ENCODE measurements at regions not wholly inside any gene's neighbourhood (a gene's known extent, or its start where the extent isn't known, plus 50 kb on each side); places are given as distances from the start of the nearest gene placed in this dataset.

- Histone ChIP-seq H3K9me3 (no peaks in the 10 kb centered on the region), H3K4me3 (no peak overlapping the region), H3K36me3 (no peaks in the 10 kb centered on the region), H3K27me3 (no peaks in the 10 kb centered on the region), H3K4me1 (no peaks in the 10 kb centered on the region), H3K27ac (no peak overlapping the region)
- DNase-seq (no peak), ATAC-seq (no peak)
- intact Hi-C loops (cut with DNase I), result no loop called here
- TF ChIP-seq, protein P1, sequence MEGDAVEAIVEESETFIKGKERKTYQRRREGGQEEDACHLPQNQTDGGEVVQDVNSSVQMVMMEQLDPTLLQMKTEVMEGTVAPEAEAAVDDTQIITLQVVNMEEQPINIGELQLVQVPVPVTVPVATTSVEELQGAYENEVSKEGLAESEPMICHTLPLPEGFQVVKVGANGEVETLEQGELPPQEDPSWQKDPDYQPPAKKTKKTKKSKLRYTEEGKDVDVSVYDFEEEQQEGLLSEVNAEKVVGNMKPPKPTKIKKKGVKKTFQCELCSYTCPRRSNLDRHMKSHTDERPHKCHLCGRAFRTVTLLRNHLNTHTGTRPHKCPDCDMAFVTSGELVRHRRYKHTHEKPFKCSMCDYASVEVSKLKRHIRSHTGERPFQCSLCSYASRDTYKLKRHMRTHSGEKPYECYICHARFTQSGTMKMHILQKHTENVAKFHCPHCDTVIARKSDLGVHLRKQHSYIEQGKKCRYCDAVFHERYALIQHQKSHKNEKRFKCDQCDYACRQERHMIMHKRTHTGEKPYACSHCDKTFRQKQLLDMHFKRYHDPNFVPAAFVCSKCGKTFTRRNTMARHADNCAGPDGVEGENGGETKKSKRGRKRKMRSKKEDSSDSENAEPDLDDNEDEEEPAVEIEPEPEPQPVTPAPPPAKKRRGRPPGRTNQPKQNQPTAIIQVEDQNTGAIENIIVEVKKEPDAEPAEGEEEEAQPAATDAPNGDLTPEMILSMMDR (IDR thresholded peaks at IDR 0.05), result no peak
These were observed 155.4 kb upstream of the VWC2 start for GRCh38 chr7:49618028-49618427.

DNA sequence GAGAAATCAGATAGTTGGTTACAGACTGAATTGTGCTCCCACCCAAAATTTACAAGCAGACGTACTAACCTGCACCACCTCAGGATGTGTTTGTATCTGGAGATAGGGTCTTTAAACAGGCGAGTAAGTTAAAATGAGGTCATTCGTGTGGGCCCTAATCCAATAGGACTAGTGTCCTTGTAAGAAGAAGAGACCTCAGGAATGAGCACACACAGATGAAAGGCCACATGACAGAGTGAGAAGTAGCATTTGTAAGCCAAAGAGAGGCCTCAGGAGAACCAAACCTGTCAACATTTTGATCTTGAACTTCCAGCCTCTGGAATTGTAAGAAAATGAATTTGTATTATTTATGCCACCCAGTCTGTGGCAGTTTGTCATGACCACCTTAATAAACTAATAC is 149.5 kb upstream of the VWC2 start:
- TF ChIP-seq, protein P1 (IDR thresholded peaks at IDR 0.05), result no peak
- H3K27ac ChIP-seq, result no peak overlapping the region
- H3K4me3 ChIP-seq, result no peak overlapping the region
- no peaks in the 10 kb centered on the region for H3K36me3 ChIP-seq
- no peaks in the 10 kb centered on the region for H3K27me3 ChIP-seq
- ATAC-seq, result no peak
- no peak for DNase-seq
- intact Hi-C loops (cut with DNase I), result no loop called here
- H3K4me1 ChIP-seq, result no peaks in the 10 kb centered on the region
- no peaks in the 10 kb centered on the region for H3K9me3 ChIP-seq

DNA sequence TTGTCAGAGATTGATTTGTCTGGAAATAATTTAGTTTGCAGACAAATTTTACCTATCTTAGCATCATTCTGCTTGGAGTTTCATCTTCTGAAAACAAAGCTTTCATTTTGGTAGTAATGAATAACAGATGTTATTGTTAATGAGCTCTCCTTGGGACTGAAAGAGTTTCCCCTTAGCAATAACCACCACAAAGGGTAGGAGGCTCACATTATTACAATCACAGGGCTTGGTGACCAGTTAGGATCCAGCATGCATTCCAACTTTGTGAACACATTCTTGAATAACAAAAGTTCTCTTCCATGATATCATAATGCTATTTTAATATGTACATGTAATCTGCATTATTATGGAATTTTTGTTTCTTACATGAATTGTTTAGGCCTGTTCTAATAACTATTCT is 148.8 kb upstream of the VWC2 start:
- intact Hi-C loops (cut with DNase I), result no loop called here
- TF ChIP-seq, protein P1 (IDR thresholded peaks at IDR 0.05), result no peak

DNA sequence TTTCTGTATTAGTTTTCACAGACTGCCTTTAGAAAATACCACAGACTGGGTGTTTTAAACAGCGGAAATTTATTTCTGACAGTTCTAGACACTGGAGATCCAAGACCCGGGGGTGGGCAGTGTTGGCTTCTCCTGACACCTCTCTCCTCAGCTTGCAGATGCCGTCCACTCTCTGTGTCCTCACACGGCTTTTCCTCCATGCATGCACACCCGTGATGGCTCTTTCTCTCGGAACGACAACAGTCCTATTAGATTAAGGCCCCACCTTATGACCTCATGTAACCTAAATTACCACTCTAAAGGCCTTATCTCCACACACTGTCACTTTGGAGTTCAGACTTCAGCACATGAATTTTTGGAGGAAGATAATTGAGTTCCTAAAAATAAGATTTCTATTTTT is 142.9 kb upstream of the VWC2 start:
- no peaks in the 10 kb centered on the region for H3K36me3 ChIP-seq
- H3K9me3 ChIP-seq, result no peaks in the 10 kb centered on the region
- H3K27me3 ChIP-seq, result no peaks in the 10 kb centered on the region
- H3K4me3 ChIP-seq, result no peak overlapping the region
- no peaks in the 10 kb centered on the region for H3K4me1 ChIP-seq
- H3K27ac ChIP-seq, result no peak overlapping the region
- intact Hi-C loops (cut with DNase I), result no loop called here
- DNase-seq, result no peak
- ATAC-seq, result no peak
- TF ChIP-seq, protein P1 (IDR thresholded peaks at IDR 0.05), result no peak

More for the DNA sequence above, 148.8 kb upstream of the VWC2 start:
- no peaks in the 10 kb centered on the region for H3K27me3 ChIP-seq
- no peak overlapping the region for H3K27ac ChIP-seq
- H3K4me3 ChIP-seq, result no peak overlapping the region
- H3K36me3 ChIP-seq, result no peaks in the 10 kb centered on the region
- H3K4me1 ChIP-seq, result no peaks in the 10 kb centered on the region
- no peaks in the 10 kb centered on the region for H3K9me3 ChIP-seq
- DNase-seq (no peak), ATAC-seq (no peak)

- H3K9me3 ChIP-seq, result no peaks in the 10 kb centered on the region
- intact Hi-C loops (cut with DNase I), result no loop called here
These were observed 142.2 kb upstream of the VWC2 start for GRCh38 chr7:49631071-49631815.

More at GRCh38 chr7:49631071-49631815, 142.2 kb upstream of the VWC2 start:
- no peaks in the 10 kb centered on the region for H3K36me3 ChIP-seq
- H3K4me1 ChIP-seq, result no peaks in the 10 kb centered on the region
- no peak overlapping the region for H3K4me3 ChIP-seq
- H3K27me3 ChIP-seq, result no peaks in the 10 kb centered on the region
- ATAC-seq (no peak), DNase-seq (no peak)
- H3K27ac ChIP-seq, result no peak overlapping the region
- TF ChIP-seq, protein P1 (IDR thresholded peaks at IDR 0.05), result no peak

All from upper lobe of right lung (tissue), 1 donor.